ENCODE measurements at regions not wholly inside any gene's neighbourhood (a gene's known extent, or its start where the extent isn't known, plus 50 kb on each side); places are given as distances from the start of the nearest gene placed in this dataset.

- Mint-ChIP-seq H3K9me3 (no peaks in the 10 kb centered on the region), H3K4me3 (no peak overlapping the region), H3K36me3 (ENCODE audit: low read depth) (no peaks in the 10 kb centered on the region), H3K27me3 (no peaks in the 10 kb centered on the region), H3K4me1 (no peaks in the 10 kb centered on the region), H3K27ac (no peak overlapping the region)
- DNase-seq (no peak), ATAC-seq (ENCODE audit: low read depth) (no peak)
- ChIA-PET CTCF (no interaction called here), POLR2A (no interaction called here)
- intact Hi-C loops (cut with micrococcal nuclease): no loop called here
- TF ChIP-seq CTCF (IDR thresholded peaks at IDR 0.05): no peak
These were observed 259.7 kb downstream of the LNPK start for GRCh38 chr2:175742367-175742766.

- TF ChIP-seq CTCF (IDR thresholded peaks at IDR 0.05): no peak
- Mint-ChIP-seq H3K9me3 (no peaks in the 10 kb centered on the region), H3K4me1 (no peaks in the 10 kb centered on the region), H3K27me3 (no peaks in the 10 kb centered on the region), H3K36me3 (ENCODE audit: low read depth) (no peaks in the 10 kb centered on the region), H3K4me3 (no peak overlapping the region), H3K27ac (no peak overlapping the region)
- no peak for DNase-seq
- intact Hi-C loops (cut with micrococcal nuclease): no loop called here
- no peak for ATAC-seq (ENCODE audit: low read depth)
- CTCF ChIA-PET: no interaction called here
- POLR2A ChIA-PET: no interaction called here
These were observed 260.9 kb downstream of the LNPK start for GRCh38 chr2:175741164-175741563.

GRCh38 chr2:175737722-175738361, 264.2 kb downstream of the LNPK start:
- ChIA-PET CTCF (no interaction called here), POLR2A (no interaction called here)
- Mint-ChIP-seq H3K9me3 (no peaks in the 10 kb centered on the region), H3K4me1 (no peaks in the 10 kb centered on the region), H3K4me3 (no peak overlapping the region), H3K27ac (no peak overlapping the region), H3K36me3 (ENCODE audit: low read depth) (no peaks in the 10 kb centered on the region), H3K27me3 (no peaks in the 10 kb centered on the region)
- DNase-seq: no peak
- no peak for TF ChIP-seq CTCF (IDR thresholded peaks at IDR 0.05)
- ATAC-seq (ENCODE audit: low read depth): no peak
- intact Hi-C loops (cut with micrococcal nuclease): no loop called here

GRCh38 chr2:175734686-175735085, 267.4 kb downstream of the LNPK start:
- ChIA-PET CTCF (no interaction called here), POLR2A (no interaction called here)
- Mint-ChIP-seq H3K27ac (no peak overlapping the region), H3K9me3 (no peaks in the 10 kb centered on the region), H3K36me3 (ENCODE audit: low read depth) (no peaks in the 10 kb centered on the region), H3K27me3 (no peaks in the 10 kb centered on the region), H3K4me1 (no peaks in the 10 kb centered on the region), H3K4me3 (no peak overlapping the region)
- ATAC-seq (ENCODE audit: low read depth): no peak
- TF ChIP-seq CTCF (IDR thresholded peaks at IDR 0.05): no peak
- intact Hi-C loops (cut with micrococcal nuclease): no loop called here
- DNase-seq: no peak

- ATAC-seq (ENCODE audit: low read depth) (no peak), DNase-seq (no peak)
- POLR2A ChIA-PET: no interaction called here
- intact Hi-C loops (cut with micrococcal nuclease): no loop called here
- no peaks in the 10 kb centered on the region for H3K36me3 Mint-ChIP-seq (ENCODE audit: low read depth)
- no peak for TF ChIP-seq CTCF (IDR thresholded peaks at IDR 0.05)
- CTCF ChIA-PET: no interaction called here
- H3K27ac Mint-ChIP-seq: no peak overlapping the region
- no peak overlapping the region for H3K4me3 Mint-ChIP-seq
- H3K4me1 Mint-ChIP-seq: no peaks in the 10 kb centered on the region
- H3K9me3 Mint-ChIP-seq: no peaks in the 10 kb centered on the region
- H3K27me3 Mint-ChIP-seq: no peaks in the 10 kb centered on the region
These were observed 269.5 kb downstream of the LNPK start for GRCh38 chr2:175732531-175732930.

All from activated B cell treated with CpG ODN at 0.5 μM for 24 hours (primary cell).